SK-N-SH treated with all-trans-retinoic acid at 6 μM for 48 hours (cell line): ENCODE measurements at regions not wholly inside any gene's neighbourhood (a gene's known extent, or its start where the extent isn't known, plus 50 kb on each side); places are given as distances from the start of the nearest gene placed in this dataset.

Experiments
- ARNTL ChIP-seq: fragments of 450-650 bp; formaldehyde crosslinking; IDR thresholded peaks from 2 replicates; pipeline ENCODE4 v1.5.0; 2020; ENCODE audit warnings: low read depth, mild to moderate bottlenecking, moderate library complexity, borderline replicate concordance
- CSRNP3 ChIP-seq: fragments of 250-450 bp; sonication (Bioruptor Pico); IDR thresholded peaks from 2 replicates; pipeline ENCODE4 v1.5.1; 2021; ENCODE audit warnings: mild to moderate bottlenecking, moderate library complexity
- ESRRG ChIP-seq: fragments of 250-450 bp; sonication (Bioruptor Pico); IDR thresholded peaks from 2 replicates; pipeline ENCODE4 v1.6.1; 2021; ENCODE audit warnings: mild to moderate bottlenecking
- TOX ChIP-seq: fragments of 250-450 bp; sonication (Bioruptor Pico); IDR thresholded peaks from 2 replicates; pipeline ENCODE4 v1.8.0; 2021; ENCODE audit warnings: mild to moderate bottlenecking, moderate library complexity, borderline replicate concordance
- ZC3H10 ChIP-seq: fragments of 250-450 bp; sonication (Bioruptor Pico); IDR thresholded peaks from 2 replicates; pipeline ENCODE4 v1.5.1; 2021; ENCODE audit warnings: mild to moderate bottlenecking, moderate library complexity
- ZNF565 ChIP-seq: fragments of 450-650 bp; formaldehyde crosslinking; conservative IDR thresholded peaks from 2 replicates; pipeline ENCODE4 v1.5.0; 2020; ENCODE audit warnings: low read depth, mild to moderate bottlenecking, moderate library complexity
- ZNF8 ChIP-seq: fragments of 450-650 bp; formaldehyde crosslinking; IDR thresholded peaks from 2 replicates; pipeline ENCODE4 v1.5.0; 2020; ENCODE audit warnings: mild to moderate bottlenecking, moderate library complexity
- TF ChIP-seq, protein P1 (sequence below): fragments of 250-450 bp; sonication (Bioruptor Pico); IDR thresholded peaks from 2 replicates; pipeline ENCODE4 v1.5.1; 2020; ENCODE audit warnings: low read depth, mild to moderate bottlenecking, moderate library complexity

GRCh38 chrX:46185923-46186810 is 359.1 kb downstream of the ZNF674 start:
- TF ChIP-seq ESRRG (CRISPR knock-in tag) (no peak), CSRNP3 (CRISPR knock-in tag) (no peak), ZC3H10 (no peak), ZNF8 (no peak), ARNTL (no peak), ZNF565 (CRISPR knock-in tag) (no peak), TOX (CRISPR knock-in tag) (no peak)
- TF ChIP-seq, protein P1, sequence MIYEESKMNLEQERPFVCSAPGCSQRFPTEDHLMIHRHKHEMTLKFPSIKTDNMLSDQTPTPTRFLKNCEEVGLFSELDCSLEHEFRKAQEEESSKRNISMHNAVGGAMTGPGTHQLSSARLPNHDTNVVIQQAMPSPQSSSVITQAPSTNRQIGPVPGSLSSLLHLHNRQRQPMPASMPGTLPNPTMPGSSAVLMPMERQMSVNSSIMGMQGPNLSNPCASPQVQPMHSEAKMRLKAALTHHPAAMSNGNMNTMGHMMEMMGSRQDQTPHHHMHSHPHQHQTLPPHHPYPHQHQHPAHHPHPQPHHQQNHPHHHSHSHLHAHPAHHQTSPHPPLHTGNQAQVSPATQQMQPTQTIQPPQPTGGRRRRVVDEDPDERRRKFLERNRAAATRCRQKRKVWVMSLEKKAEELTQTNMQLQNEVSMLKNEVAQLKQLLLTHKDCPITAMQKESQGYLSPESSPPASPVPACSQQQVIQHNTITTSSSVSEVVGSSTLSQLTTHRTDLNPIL (CRISPR knock-in tag) = no peak
